Pons (tissue), 1 donor: ENCODE measurements at regions not wholly inside any gene's neighbourhood (a gene's known extent, or its start where the extent isn't known, plus 50 kb on each side); places are given as distances from the start of the nearest gene placed in this dataset.

Experiments
- DNase-seq: peaks from one replicate; pipeline ENCODE4 v3.0.0-alpha.2; 2016; ENCODE audit warnings: low spot score

GRCh38 chr6:167442796-167443680 is 118.2 kb downstream of the TTLL2 start:
- no peak for DNase-seq

GRCh38 chr6:167444602-167445346 is 119.9 kb downstream of the TTLL2 start:
- no peak for DNase-seq

GRCh38 chr6:167445568-167445967 is 120.7 kb downstream of the TTLL2 start:
- no peak for DNase-seq

- no peak for DNase-seq
Observed at GRCh38 chr6:167446046-167446445, 121.2 kb downstream of the TTLL2 start.

- DNase-seq, result no peak
Observed at GRCh38 chr6:167446971-167447370, 122.1 kb downstream of the TTLL2 start.

- DNase-seq, result no peak
Observed at GRCh38 chr6:167448378-167448777, 123.5 kb downstream of the TTLL2 start.

GRCh38 chr6:167449094-167449861 is 124.4 kb downstream of the TTLL2 start:
- DNase-seq, result no peak

GRCh38 chr6:167450626-167451025 is 125.7 kb downstream of the TTLL2 start:
- no peak for DNase-seq

- DNase-seq, result no peak
Observed at GRCh38 chr6:167452338-167453081, 127.6 kb downstream of the TTLL2 start.

- DNase-seq, result no peak
Observed at GRCh38 chr6:167453082-167453446, 128.2 kb downstream of the TTLL2 start.

- DNase-seq, result no peak
Observed at GRCh38 chr6:167454003-167454402, 129.1 kb downstream of the TTLL2 start.

- no peak for DNase-seq
Observed at GRCh38 chr6:167455371-167455770, 130.5 kb downstream of the TTLL2 start.

GRCh38 chr6:167462514-167463312 is 137.8 kb downstream of the TTLL2 start:
- no peak for DNase-seq

GRCh38 chr6:167464177-167464576 is 139.3 kb downstream of the TTLL2 start:
- no peak for DNase-seq

GRCh38 chr6:167465482-167465881 is 140.6 kb downstream of the TTLL2 start:
- no peak for DNase-seq

GRCh38 chr6:167467282-167467681 is 142.4 kb downstream of the TTLL2 start:
- no peak for DNase-seq

GRCh38 chr6:167467793-167468431 is 143.0 kb downstream of the TTLL2 start:
- no peak for DNase-seq

- DNase-seq, result no peak
Observed at GRCh38 chr6:167469101-167469500, 144.2 kb downstream of the TTLL2 start.

GRCh38 chr6:167469672-167470071 is 144.8 kb downstream of the TTLL2 start:
- DNase-seq, result no peak

GRCh38 chr6:167470101-167470835 is 145.4 kb downstream of the TTLL2 start:
- DNase-seq, result no peak
